ENCODE measurements at regions not wholly inside any gene's neighbourhood (a gene's known extent, or its start where the extent isn't known, plus 50 kb on each side); places are given as distances from the start of the nearest gene placed in this dataset.

DNA sequence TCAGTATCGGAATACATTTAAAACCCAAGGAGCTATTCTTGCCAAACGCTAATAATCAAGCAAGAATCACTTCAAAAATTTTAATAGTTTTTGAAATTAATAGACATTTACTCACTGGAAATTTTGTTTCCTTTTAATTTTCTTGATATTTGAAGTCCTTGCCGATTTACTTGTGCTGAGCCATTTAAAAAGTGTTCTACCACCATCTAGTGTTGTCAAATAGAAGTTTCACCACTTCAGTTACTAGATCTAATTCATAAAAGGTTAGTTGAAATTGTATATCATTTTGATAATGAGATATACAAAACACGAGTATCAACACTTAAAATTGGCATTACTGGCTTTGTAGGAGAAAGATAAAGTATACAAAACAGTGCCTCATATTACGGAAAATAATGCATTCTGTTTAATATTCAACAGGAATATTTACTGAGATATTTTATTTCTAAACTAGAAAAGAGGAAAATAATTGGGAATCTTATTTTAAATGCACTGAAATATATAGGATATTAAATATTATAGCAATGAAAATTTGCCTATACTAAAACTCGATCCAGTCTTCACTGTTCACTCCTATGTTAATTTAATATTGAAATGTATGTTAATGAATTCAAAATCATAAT lies 664.8 kb upstream of the SEMA3D start (continued):
- TF ChIP-seq, protein P1, sequence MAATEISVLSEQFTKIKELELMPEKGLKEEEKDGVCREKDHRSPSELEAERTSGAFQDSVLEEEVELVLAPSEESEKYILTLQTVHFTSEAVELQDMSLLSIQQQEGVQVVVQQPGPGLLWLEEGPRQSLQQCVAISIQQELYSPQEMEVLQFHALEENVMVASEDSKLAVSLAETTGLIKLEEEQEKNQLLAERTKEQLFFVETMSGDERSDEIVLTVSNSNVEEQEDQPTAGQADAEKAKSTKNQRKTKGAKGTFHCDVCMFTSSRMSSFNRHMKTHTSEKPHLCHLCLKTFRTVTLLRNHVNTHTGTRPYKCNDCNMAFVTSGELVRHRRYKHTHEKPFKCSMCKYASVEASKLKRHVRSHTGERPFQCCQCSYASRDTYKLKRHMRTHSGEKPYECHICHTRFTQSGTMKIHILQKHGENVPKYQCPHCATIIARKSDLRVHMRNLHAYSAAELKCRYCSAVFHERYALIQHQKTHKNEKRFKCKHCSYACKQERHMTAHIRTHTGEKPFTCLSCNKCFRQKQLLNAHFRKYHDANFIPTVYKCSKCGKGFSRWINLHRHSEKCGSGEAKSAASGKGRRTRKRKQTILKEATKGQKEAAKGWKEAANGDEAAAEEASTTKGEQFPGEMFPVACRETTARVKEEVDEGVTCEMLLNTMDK (IDR thresholded peaks at IDR 0.05; ENCODE audit: borderline replicate concordance, insufficient read depth, low read depth, low read length, poor library complexity, severe bottlenecking), result no peak

DNA sequence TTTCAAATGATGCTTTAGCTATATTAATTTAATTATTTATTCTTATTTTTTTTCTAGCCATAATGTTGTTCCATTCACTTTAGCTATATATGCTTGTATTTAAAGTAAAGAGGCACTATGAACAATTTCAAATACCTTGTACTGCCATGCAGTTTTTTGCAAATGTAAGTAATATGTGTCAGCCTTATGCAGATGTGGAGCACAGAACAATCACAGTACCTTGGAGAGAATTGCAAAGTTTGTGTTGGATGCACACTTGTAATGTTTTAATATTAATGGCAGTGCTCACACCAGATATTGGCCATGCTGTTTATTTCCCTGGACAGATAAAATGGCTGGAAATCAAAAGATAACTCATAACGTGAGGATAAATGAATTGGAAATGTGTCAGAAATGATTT lies 663.5 kb upstream of the SEMA3D start:
- 4% methylated on average over 1 of the region's 1 CpG for WGBS (ENCODE audit: insufficient coverage, low coverage, missing lambda C conversion rate)
- Histone ChIP-seq H3K4me2 (ENCODE audit: insufficient read depth, low read length) (no peak overlapping the region), H2AFZ (ENCODE audit: low read depth, low read length) (no peak overlapping the region), H3K27me3 (ENCODE audit: control insufficient read depth in 2 of 2, insufficient read depth in 2 of 2, low read length in 2 of 2) (no peaks in the 10 kb centered on the region), H3K36me3 (ENCODE audit: control insufficient read depth, insufficient read depth, low read length) (no peaks in the 10 kb centered on the region), H3K9ac (ENCODE audit: insufficient read depth in 1 of 2, low read depth in 2 of 2, low read length in 2 of 2) (no peak overlapping the region), H3K9me3 (replicated peaks; ENCODE audit: control insufficient read depth, insufficient read depth, low read depth, low read length) (no peaks in the 10 kb centered on the region), H3K4me1 (replicated peaks in 1 of 2; ENCODE audit: control insufficient read depth in 2 of 2, insufficient read depth in 2 of 2, low read length in 2 of 2) (no peaks in the 10 kb centered on the region), H3K79me2 (ENCODE audit: control insufficient read depth, insufficient read depth, low read length) (no peaks in the 10 kb centered on the region), H3K9me1 (ENCODE audit: control insufficient read depth, insufficient read depth, low read length) (no peaks in the 10 kb centered on the region), H3K4me3 (no peak overlapping the region), H4K20me1 (replicated peaks; ENCODE audit: control insufficient read depth, insufficient read depth, low read length) (no peaks in the 10 kb centered on the region), H3K27ac (ENCODE audit: extremely low read depth, low read depth, low read length) (no peak overlapping the region)
- FAIRE-seq, result no peak
- in situ Hi-C loops (cut with MboI), result no loop called here
- ATAC-seq, result no peak
- no TSS peak for BruUV-seq (replicated peaks)
- intact Hi-C loops (cut with micrococcal nuclease), result loop anchor here (2.0 to 10.0 kb wide), 2 partner anchors 820 to 1916 kb away; no protein-coding TSS in a partner anchor
- POLR2A ChIA-PET, result no interaction called here
- CTCF ChIA-PET (ENCODE audit: low intra/inter-chr PET ratio), result no interaction called here
- DNase-seq (ENCODE audit: extremely low read depth in 1 of 4, low spot score in 3 of 4), result no peak
- TF ChIP-seq, protein P2, sequence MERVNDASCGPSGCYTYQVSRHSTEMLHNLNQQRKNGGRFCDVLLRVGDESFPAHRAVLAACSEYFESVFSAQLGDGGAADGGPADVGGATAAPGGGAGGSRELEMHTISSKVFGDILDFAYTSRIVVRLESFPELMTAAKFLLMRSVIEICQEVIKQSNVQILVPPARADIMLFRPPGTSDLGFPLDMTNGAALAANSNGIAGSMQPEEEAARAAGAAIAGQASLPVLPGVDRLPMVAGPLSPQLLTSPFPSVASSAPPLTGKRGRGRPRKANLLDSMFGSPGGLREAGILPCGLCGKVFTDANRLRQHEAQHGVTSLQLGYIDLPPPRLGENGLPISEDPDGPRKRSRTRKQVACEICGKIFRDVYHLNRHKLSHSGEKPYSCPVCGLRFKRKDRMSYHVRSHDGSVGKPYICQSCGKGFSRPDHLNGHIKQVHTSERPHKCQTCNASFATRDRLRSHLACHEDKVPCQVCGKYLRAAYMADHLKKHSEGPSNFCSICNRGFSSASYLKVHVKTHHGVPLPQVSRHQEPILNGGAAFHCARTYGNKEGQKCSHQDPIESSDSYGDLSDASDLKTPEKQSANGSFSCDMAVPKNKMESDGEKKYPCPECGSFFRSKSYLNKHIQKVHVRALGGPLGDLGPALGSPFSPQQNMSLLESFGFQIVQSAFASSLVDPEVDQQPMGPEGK (CRISPR knock-in tag; IDR thresholded peaks at IDR 0.05; ENCODE audit: borderline replicate concordance), result no peak
- no peak for TF ChIP-seq SMARCB1 (IDR thresholded peaks at IDR 0.05; ENCODE audit: insufficient read length, low read depth)
- TF ChIP-seq PCBP2 (IDR thresholded peaks at IDR 0.05; ENCODE audit: low read depth, low read length, poor library complexity, severe bottlenecking), result no peak
- no peak for TF ChIP-seq ETS2 (tag; IDR thresholded peaks at IDR 0.05; ENCODE audit: borderline replicate concordance, poor library complexity, severe bottlenecking)
- no peak for TF ChIP-seq ARID2 (IDR thresholded peaks at IDR 0.05)
- no peak for TF ChIP-seq POLR2B (IDR thresholded peaks at IDR 0.05; ENCODE audit: low read depth, partially characterized antibody)
- no peak for TF ChIP-seq NFE2 (IDR thresholded peaks at IDR 0.05; ENCODE audit: low read depth)
- no peak for TF ChIP-seq ZNF23 (CRISPR knock-in tag; IDR thresholded peaks at IDR 0.05)

Measured in K562 (cell line).